IMR-90 (cell line): ENCODE measurements at regions not wholly inside any gene's neighbourhood (a gene's known extent, or its start where the extent isn't known, plus 50 kb on each side); places are given as distances from the start of the nearest gene placed in this dataset.
"Not testable (repeated sequence)": the region's sequence is repeated elsewhere in the genome, so short reads cannot be mapped to it uniquely, and the experiment has no call there.

Experiments
- FOS ChIP-seq: fragments of 150-350 bp; IDR thresholded peaks from 2 replicates; pipeline ENCODE4 v1.6.1; 2016; ENCODE audit warnings: low read depth, low read length
- MAFK ChIP-seq: IDR thresholded peaks from 2 replicates; pipeline ENCODE4 v1.6.1; 2012; ENCODE audit warnings: low read depth, low read length, improper control_type of control experiment
- MAZ ChIP-seq: IDR thresholded peaks from 2 replicates; pipeline ENCODE4 v1.6.1; 2012; ENCODE audit warnings: low read depth, mild to moderate bottlenecking, low read length, improper control_type of control experiment, moderate library complexity, borderline replicate concordance
- MXI1 ChIP-seq: IDR thresholded peaks from 2 replicates; pipeline ENCODE4 v1.6.1; 2012; ENCODE audit warnings: low read depth, mild to moderate bottlenecking, low read length, moderate library complexity, borderline replicate concordance
- POLR2A ChIP-seq: IDR thresholded peaks from 2 replicates; pipeline ENCODE4 v1.6.1; 2012; ENCODE audit warnings: mild to moderate bottlenecking, low read depth, low read length
- RAD21 ChIP-seq: IDR thresholded peaks from 2 replicates; pipeline ENCODE4 v1.6.1; 2012; ENCODE audit warnings: low read length, improper control_type of control experiment
- RCOR1 ChIP-seq: IDR thresholded peaks from 2 replicates; pipeline ENCODE4 v1.6.1; 2012; ENCODE audit warnings: mild to moderate bottlenecking, low read length, improper control_type of control experiment; ENCODE audit not compliant: insufficient replicate concordance
- TF ChIP-seq, protein P1 (sequence below): conservative IDR thresholded peaks from 2 replicates; pipeline ENCODE4 v1.5.1; 2012; ENCODE audit warnings: mild to moderate bottlenecking, low read depth, low read length, improper control_type of control experiment

DNA sequence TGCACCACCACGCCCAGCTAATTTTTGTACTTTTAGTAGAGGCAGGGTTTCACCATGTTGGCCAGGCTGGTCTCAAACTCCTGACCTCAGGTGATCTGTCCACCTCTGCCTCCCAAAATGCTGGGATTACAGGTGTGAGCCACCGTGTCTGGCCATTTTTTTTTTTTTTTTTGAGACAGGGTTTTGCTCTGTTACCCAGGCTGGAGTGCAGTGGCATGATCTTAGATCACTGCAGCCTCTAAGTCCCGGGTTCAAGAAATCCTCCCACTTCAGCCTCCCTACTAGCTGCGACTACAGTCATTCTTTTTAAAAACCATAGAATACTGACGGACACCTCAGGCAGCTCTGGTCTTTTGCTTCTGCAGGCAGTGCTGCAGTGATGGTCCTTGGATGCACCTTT is 54.9 kb upstream of the PTPN1 start:
- TF ChIP-seq, protein P1, sequence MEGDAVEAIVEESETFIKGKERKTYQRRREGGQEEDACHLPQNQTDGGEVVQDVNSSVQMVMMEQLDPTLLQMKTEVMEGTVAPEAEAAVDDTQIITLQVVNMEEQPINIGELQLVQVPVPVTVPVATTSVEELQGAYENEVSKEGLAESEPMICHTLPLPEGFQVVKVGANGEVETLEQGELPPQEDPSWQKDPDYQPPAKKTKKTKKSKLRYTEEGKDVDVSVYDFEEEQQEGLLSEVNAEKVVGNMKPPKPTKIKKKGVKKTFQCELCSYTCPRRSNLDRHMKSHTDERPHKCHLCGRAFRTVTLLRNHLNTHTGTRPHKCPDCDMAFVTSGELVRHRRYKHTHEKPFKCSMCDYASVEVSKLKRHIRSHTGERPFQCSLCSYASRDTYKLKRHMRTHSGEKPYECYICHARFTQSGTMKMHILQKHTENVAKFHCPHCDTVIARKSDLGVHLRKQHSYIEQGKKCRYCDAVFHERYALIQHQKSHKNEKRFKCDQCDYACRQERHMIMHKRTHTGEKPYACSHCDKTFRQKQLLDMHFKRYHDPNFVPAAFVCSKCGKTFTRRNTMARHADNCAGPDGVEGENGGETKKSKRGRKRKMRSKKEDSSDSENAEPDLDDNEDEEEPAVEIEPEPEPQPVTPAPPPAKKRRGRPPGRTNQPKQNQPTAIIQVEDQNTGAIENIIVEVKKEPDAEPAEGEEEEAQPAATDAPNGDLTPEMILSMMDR = not testable (repeated sequence)
- TF ChIP-seq MAFK, FOS, MXI1, RAD21, POLR2A, MAZ, RCOR1: not testable (repeated sequence)
